Neural cell (in vitro differentiated cells): ENCODE measurements at regions not wholly inside any gene's neighbourhood (a gene's known extent, or its start where the extent isn't known, plus 50 kb on each side); places are given as distances from the start of the nearest gene placed in this dataset.
A peak's percentile ranks its signal among the peaks of the same experiment; 100 is the strongest.

Experiments
- H2AFZ ChIP-seq: fragments of 200-600, 300-800 bp; sonication (generic), shearing (Covaris generic); 2 replicates; pipeline ENCODE4 v1.6.0; 2014; ENCODE audit warnings: low read depth, mild to moderate bottlenecking, antibody characterized with exemption, low read length, moderate library complexity
- H3F3A ChIP-seq: fragments of 200-600 bp; shearing (Covaris generic); 2 replicates; pipeline ENCODE4 v1.6.1; 2016; ENCODE audit warnings: mild to moderate bottlenecking, moderate library complexity, mixed read lengths, antibody characterized with exemption, low read length; ENCODE audit not compliant: insufficient read depth, poor library complexity, severe bottlenecking
- H3K27ac ChIP-seq: fragments of 200-600, 300-800 bp; sonication (generic), shearing (Covaris generic); 2 replicates; pipeline ENCODE4 v1.5.1; 2014; ENCODE audit warnings: mild to moderate bottlenecking, low read length, moderate library complexity
- H3K27me3 ChIP-seq: fragments of 300-800, 200-600 bp; sonication (generic), shearing (Covaris generic); 2 replicates; pipeline ENCODE4 v1.6.0; 2014; ENCODE audit warnings: mild to moderate bottlenecking, low read depth, low read length, moderate library complexity; ENCODE audit not compliant: insufficient read depth
- H3K36me3 ChIP-seq: fragments of 300-800, 200-600 bp; sonication (generic), shearing (Covaris generic); 2 replicates; pipeline ENCODE4 v1.5.1; 2014; ENCODE audit warnings: mild to moderate bottlenecking, antibody characterized with exemption, low read length, moderate library complexity; ENCODE audit not compliant: insufficient read depth
- H3K4me2 ChIP-seq: fragments of 300-800, 200-600 bp; sonication (generic), shearing (Covaris generic); 2 replicates; pipeline ENCODE4 v1.6.0; 2014; ENCODE audit warnings: mild to moderate bottlenecking, low read length
- H3K4me3 ChIP-seq: fragments of 300-800, 200-600 bp; sonication (generic), shearing (Covaris generic); 2 replicates; pipeline ENCODE4 v1.5.1; 2014; ENCODE audit warnings: mild to moderate bottlenecking, low read length, moderate library complexity
- H3K79me2 ChIP-seq: fragments of 200-600 bp; shearing (Covaris generic); replicated peaks from 2 replicates; pipeline ENCODE4 v1.6.0; 2014; ENCODE audit warnings: mild to moderate bottlenecking, low read length, moderate library complexity; ENCODE audit not compliant: insufficient read depth
- H3K9ac ChIP-seq: fragments of 300-800, 200-600 bp; sonication (generic), shearing (Covaris generic); 2 replicates; pipeline ENCODE4 v1.6.1; 2016; ENCODE audit warnings: mild to moderate bottlenecking, low read length, mixed read lengths
- H3K9me2 ChIP-seq: fragments of 200-600 bp; shearing (Covaris generic); 2 replicates; pipeline ENCODE4 v1.6.1; 2016; ENCODE audit warnings: mild to moderate bottlenecking, low read length, mixed read lengths; ENCODE audit not compliant: insufficient read depth
- H3K9me3 ChIP-seq: fragments of 200-600, 300-800 bp; sonication (generic), shearing (Covaris generic); 2 replicates; pipeline ENCODE4 v1.6.1; 2016; ENCODE audit warnings: mild to moderate bottlenecking, mixed run types, low read length, moderate library complexity, mixed read lengths
- H4K20me1 ChIP-seq: fragments of 200-600 bp; shearing (Covaris generic); 2 replicates; pipeline ENCODE4 v1.6.1; 2016; ENCODE audit warnings: mild to moderate bottlenecking, mixed run types; ENCODE audit not compliant: insufficient read depth
- EP300 ChIP-seq: fragments of 450-650 bp; conservative IDR thresholded peaks from 2 replicates; pipeline ENCODE4 v1.6.1; 2014; ENCODE audit warnings: antibody characterized with exemption, mild to moderate bottlenecking, moderate library complexity; ENCODE audit not compliant: poor library complexity, severe bottlenecking
- EZH2 ChIP-seq: fragments of 200-600, 300-800 bp; shearing (Covaris generic), sonication (generic); IDR thresholded peaks from 2 replicates; pipeline ENCODE4 v1.6.1; 2014; ENCODE audit warnings: antibody characterized with exemption, low read length, borderline replicate concordance, mild to moderate bottlenecking; ENCODE audit not compliant: insufficient read depth, poor library complexity, severe bottlenecking
- MXI1 ChIP-seq: fragments of 450-650 bp; conservative IDR thresholded peaks from 2 replicates; pipeline ENCODE4 v1.6.1; 2014; ENCODE audit warnings: antibody characterized with exemption, mild to moderate bottlenecking; ENCODE audit not compliant: poor library complexity, severe bottlenecking
- POLR2AphosphoS5 ChIP-seq: IDR thresholded peaks from 2 replicates; pipeline ENCODE4 v1.6.1; 2012
- RAD21 ChIP-seq: fragments of 450-650 bp; conservative IDR thresholded peaks from 2 replicates; pipeline ENCODE4 v1.6.1; 2014; ENCODE audit warnings: antibody characterized with exemption, mild to moderate bottlenecking, moderate library complexity
- SMC3 ChIP-seq: fragments of 450-650 bp; conservative IDR thresholded peaks from 2 replicates; pipeline ENCODE4 v1.6.1; 2014; ENCODE audit warnings: antibody characterized with exemption, mild to moderate bottlenecking, moderate library complexity; ENCODE audit not compliant: poor library complexity
- TAF1 ChIP-seq: IDR thresholded peaks from 2 replicates; pipeline ENCODE4 v1.6.1; 2012; ENCODE audit warnings: low read depth
- TF ChIP-seq, protein P1 (sequence below): IDR thresholded peaks from 2 replicates; pipeline ENCODE4 v1.6.1; 2012; ENCODE audit warnings: borderline replicate concordance
- TF ChIP-seq, protein P2 (sequence below): fragments of 450-650 bp; IDR thresholded peaks from 2 replicates; pipeline ENCODE4 v1.5.1; 2014; ENCODE audit warnings: antibody characterized with exemption, mild to moderate bottlenecking, moderate library complexity; ENCODE audit not compliant: poor library complexity, severe bottlenecking

DNA sequence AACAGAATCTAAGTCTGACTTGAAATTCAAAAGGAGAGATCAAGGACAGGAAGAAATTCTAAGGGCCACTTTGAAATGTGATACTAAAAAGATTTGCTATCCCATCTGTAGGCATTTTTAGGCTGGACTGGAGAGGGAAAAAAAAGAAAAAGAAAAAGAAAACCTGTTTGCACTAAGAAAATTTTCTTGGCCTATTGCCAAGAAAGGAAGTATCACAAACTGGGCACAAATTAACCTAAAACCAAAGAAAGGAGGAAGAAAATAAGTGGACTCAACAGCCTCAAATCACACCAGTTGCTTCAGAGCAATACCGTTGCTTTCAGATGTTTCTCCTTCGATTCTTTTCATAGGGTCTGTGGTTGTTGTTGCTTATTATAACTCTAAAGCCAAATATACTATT, 287.9 kb upstream of the VRK2 start:
- no peak overlapping the region for H2AFZ ChIP-seq
- peaks cover 5% of the 10 kb centered on the region for H3F3A ChIP-seq
- H3K27ac ChIP-seq: no peak overlapping the region
- no peaks in the 10 kb centered on the region for H3K27me3 ChIP-seq
- H3K9me2 ChIP-seq: no peaks in the 10 kb centered on the region
- H3K4me2 ChIP-seq: no peak overlapping the region
- H3K79me2 ChIP-seq: no peaks in the 10 kb centered on the region
- H3K9me3 ChIP-seq: no peaks in the 10 kb centered on the region
- TF ChIP-seq MXI1 (no peak), SMC3 (no peak), TAF1 (no peak), RAD21 (no peak), EP300 (no peak), EZH2 (no peak), POLR2AphosphoS5 (no peak)
- TF ChIP-seq, protein P1, sequence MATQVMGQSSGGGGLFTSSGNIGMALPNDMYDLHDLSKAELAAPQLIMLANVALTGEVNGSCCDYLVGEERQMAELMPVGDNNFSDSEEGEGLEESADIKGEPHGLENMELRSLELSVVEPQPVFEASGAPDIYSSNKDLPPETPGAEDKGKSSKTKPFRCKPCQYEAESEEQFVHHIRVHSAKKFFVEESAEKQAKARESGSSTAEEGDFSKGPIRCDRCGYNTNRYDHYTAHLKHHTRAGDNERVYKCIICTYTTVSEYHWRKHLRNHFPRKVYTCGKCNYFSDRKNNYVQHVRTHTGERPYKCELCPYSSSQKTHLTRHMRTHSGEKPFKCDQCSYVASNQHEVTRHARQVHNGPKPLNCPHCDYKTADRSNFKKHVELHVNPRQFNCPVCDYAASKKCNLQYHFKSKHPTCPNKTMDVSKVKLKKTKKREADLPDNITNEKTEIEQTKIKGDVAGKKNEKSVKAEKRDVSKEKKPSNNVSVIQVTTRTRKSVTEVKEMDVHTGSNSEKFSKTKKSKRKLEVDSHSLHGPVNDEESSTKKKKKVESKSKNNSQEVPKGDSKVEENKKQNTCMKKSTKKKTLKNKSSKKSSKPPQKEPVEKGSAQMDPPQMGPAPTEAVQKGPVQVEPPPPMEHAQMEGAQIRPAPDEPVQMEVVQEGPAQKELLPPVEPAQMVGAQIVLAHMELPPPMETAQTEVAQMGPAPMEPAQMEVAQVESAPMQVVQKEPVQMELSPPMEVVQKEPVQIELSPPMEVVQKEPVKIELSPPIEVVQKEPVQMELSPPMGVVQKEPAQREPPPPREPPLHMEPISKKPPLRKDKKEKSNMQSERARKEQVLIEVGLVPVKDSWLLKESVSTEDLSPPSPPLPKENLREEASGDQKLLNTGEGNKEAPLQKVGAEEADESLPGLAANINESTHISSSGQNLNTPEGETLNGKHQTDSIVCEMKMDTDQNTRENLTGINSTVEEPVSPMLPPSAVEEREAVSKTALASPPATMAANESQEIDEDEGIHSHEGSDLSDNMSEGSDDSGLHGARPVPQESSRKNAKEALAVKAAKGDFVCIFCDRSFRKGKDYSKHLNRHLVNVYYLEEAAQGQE: no peak
- TF ChIP-seq, protein P2, sequence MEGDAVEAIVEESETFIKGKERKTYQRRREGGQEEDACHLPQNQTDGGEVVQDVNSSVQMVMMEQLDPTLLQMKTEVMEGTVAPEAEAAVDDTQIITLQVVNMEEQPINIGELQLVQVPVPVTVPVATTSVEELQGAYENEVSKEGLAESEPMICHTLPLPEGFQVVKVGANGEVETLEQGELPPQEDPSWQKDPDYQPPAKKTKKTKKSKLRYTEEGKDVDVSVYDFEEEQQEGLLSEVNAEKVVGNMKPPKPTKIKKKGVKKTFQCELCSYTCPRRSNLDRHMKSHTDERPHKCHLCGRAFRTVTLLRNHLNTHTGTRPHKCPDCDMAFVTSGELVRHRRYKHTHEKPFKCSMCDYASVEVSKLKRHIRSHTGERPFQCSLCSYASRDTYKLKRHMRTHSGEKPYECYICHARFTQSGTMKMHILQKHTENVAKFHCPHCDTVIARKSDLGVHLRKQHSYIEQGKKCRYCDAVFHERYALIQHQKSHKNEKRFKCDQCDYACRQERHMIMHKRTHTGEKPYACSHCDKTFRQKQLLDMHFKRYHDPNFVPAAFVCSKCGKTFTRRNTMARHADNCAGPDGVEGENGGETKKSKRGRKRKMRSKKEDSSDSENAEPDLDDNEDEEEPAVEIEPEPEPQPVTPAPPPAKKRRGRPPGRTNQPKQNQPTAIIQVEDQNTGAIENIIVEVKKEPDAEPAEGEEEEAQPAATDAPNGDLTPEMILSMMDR: no peak
- no peak overlapping the region for H3K9ac ChIP-seq
- H4K20me1 ChIP-seq: no peaks in the 10 kb centered on the region
- no peak overlapping the region for H3K4me3 ChIP-seq
- no peaks in the 10 kb centered on the region for H3K36me3 ChIP-seq

DNA sequence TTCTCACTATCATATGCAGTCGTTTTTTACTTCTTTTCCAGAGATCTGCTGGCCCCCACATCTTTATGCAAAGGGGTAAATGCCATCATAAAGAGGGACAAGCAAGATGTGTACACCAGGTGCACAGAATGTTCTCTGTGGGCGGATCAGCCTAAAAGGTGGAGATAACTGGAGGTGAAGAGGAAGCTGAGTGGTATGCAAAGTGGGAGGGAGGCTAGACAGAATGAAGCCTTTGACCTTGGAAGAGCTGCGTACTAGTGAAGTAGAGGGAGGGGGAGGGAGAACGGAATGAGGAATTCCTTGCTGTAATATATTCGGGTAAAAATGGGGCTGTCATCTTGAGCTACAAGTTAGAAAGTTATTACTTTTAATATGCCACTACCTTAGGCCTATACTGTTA, 287.5 kb upstream of the VRK2 start:
- Histone ChIP-seq H3K36me3 (no peaks in the 10 kb centered on the region), H3K9ac (no peak overlapping the region), H3K9me3 (no peaks in the 10 kb centered on the region), H2AFZ (no peak overlapping the region), H3F3A (peaks cover 5% of the 10 kb centered on the region), H3K4me3 (no peak overlapping the region), H3K79me2 (no peaks in the 10 kb centered on the region), H3K27ac (no peak overlapping the region), H3K9me2 (no peaks in the 10 kb centered on the region), H3K27me3 (no peaks in the 10 kb centered on the region), H4K20me1 (no peaks in the 10 kb centered on the region), H3K4me2 (no peak overlapping the region)
- TF ChIP-seq TAF1: no peak

DNA sequence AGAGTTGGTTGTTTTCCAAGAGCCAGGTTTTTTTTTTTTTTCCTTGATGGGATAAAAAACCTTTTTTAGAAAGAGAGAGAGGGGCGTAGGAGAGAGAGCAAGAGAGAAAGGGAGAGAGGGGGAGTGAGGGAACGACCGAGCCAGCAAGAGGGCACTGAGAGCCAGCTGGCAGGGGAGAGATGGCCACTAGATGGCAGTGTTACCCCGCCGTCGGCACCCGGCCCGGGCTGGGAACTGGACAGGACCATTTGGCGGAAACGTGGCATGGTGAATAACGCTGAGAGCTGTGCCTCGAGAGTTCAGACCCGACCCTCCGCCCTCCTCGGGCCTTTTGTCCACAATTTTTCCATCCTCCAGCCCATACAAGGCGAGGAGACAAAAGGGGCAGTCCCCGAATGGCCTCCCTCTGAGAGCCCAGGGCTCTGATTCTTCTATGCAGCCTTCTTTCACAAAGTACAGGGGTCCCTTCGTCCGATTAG, 286.7 kb upstream of the VRK2 start:
- Histone ChIP-seq H3K9me3 (no peaks in the 10 kb centered on the region), H3K4me3 (peak overlapping the region; percentile 59), H3K36me3 (no peaks in the 10 kb centered on the region), H3F3A (peaks cover 5% of the 10 kb centered on the region), H3K79me2 (no peaks in the 10 kb centered on the region), H2AFZ (peak overlapping the region; percentile 21), H3K27ac (no peak overlapping the region), H3K27me3 (no peaks in the 10 kb centered on the region), H3K9ac (peak overlapping the region; percentile 47), H3K9me2 (no peaks in the 10 kb centered on the region), H3K4me2 (peak overlapping the region; percentile 41), H4K20me1 (no peaks in the 10 kb centered on the region)
- TF ChIP-seq RAD21 (peak; percentile 98), TAF1 (no peak), MXI1 (peak; percentile 16), EZH2 (no peak), SMC3 (peak; percentile 91), POLR2AphosphoS5 (no peak), EP300 (no peak)
- TF ChIP-seq, protein P1: no peak
- TF ChIP-seq, protein P2: peak; percentile 95
